OCI-LY3 (cell line): ENCODE measurements at regions not wholly inside any gene's neighbourhood (a gene's known extent, or its start where the extent isn't known, plus 50 kb on each side); places are given as distances from the start of the nearest gene placed in this dataset.

Experiments used
- H2AFZ ChIP-seq: fragments of 200-600, 300-600 bp; shearing (Covaris generic); 2 replicates; pipeline ENCODE4 v1.6.0; 2014; ENCODE audit warnings: antibody characterized with exemption, low read depth, low read length
- H3K27ac ChIP-seq: fragments of 200-600, 300-600 bp; sonication (generic); 2 replicates; pipeline ENCODE4 v1.5.1; 2014; ENCODE audit warnings: mild to moderate bottlenecking, low read length, moderate library complexity, mixed read lengths
- H3K27me3 ChIP-seq: fragments of 200-600, 300-600 bp; sonication (generic); 2 replicates; pipeline ENCODE4 v1.6.1; 2014; ENCODE audit warnings: low read depth, low read length, mixed read lengths
- H3K36me3 ChIP-seq: fragments of 200-600, 300-600 bp; sonication (generic); replicated peaks from 2 replicates; pipeline ENCODE3; 2014; ENCODE audit warnings: low read depth, low read length, mixed read lengths
- H3K4me1 ChIP-seq: fragments of 300-600, 200-600 bp; sonication (generic); 2 replicates; pipeline ENCODE4 v1.6.1; 2014; ENCODE audit warnings: low read length, mixed read lengths
- H3K4me2 ChIP-seq: fragments of 200-600, 300-600 bp; sonication (generic); 2 replicates; pipeline ENCODE4 v1.6.1; 2014; ENCODE audit warnings: low read length, mixed read lengths
- H3K4me3 ChIP-seq: fragments of 300-600, 200-600 bp; sonication (generic); 2 replicates; pipeline ENCODE4 v1.5.1; 2014; ENCODE audit warnings: antibody characterized with exemption, mild to moderate bottlenecking, low read length, moderate library complexity
- H3K79me2 ChIP-seq: fragments of 300-600, 200-600 bp; shearing (Covaris generic); 2 replicates; pipeline ENCODE4 v1.6.1; 2014; ENCODE audit warnings: mild to moderate bottlenecking, low read length, mixed read lengths
- H3K9ac ChIP-seq: fragments of 300-600, 200-600 bp; shearing (Covaris generic); 2 replicates; pipeline ENCODE4 v1.6.0; 2014; ENCODE audit warnings: mild to moderate bottlenecking, low read length, moderate library complexity
- H3K9me3 ChIP-seq: fragments of 200-600, 300-600 bp; shearing (Covaris generic); 2 replicates; pipeline ENCODE4 v1.6.1; 2014; ENCODE audit warnings: low read length, mixed read lengths; ENCODE audit not compliant: insufficient read depth
- H4K20me1 ChIP-seq: fragments of 200-600, 300-600 bp; sonication (generic); 2 replicates; pipeline ENCODE4 v1.6.1; 2016; ENCODE audit warnings: low read length, mixed read lengths; ENCODE audit not compliant: insufficient read depth
- EZH2phosphoT487 ChIP-seq: fragments of 200-600 bp; shearing (Covaris generic); IDR thresholded peaks from 2 replicates; pipeline ENCODE4 v1.6.1; 2018; ENCODE audit warnings: antibody characterized with exemption, mixed run types, low read depth
- TF ChIP-seq, protein P1 (sequence below): fragments of 200-600, 300-600 bp; sonication (generic); IDR thresholded peaks from 2 replicates; pipeline ENCODE4 v1.5.1; 2014; ENCODE audit warnings: antibody characterized with exemption, low read length, low read depth

DNA sequence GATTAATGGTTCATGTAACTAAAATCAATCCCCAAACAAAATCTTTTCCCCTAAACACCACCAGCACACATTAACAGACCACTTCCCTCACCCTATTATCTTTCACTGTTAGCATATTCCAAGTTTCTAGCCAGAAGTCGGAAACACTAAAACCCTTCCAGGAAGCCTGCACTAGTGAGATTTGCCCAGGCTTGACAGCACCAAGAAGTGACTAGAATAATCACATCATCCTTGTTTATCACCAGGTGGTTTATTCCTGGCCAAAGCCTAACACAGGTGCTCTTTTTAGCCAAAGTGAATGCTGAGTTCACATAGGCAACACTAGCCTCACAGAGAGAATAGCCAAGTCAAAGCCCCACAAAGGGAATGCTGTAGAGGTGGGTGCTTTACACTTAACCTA, 221.2 kb upstream of the HNRNPA3 start:
- no peak for TF ChIP-seq EZH2phosphoT487
- TF ChIP-seq, protein P1, sequence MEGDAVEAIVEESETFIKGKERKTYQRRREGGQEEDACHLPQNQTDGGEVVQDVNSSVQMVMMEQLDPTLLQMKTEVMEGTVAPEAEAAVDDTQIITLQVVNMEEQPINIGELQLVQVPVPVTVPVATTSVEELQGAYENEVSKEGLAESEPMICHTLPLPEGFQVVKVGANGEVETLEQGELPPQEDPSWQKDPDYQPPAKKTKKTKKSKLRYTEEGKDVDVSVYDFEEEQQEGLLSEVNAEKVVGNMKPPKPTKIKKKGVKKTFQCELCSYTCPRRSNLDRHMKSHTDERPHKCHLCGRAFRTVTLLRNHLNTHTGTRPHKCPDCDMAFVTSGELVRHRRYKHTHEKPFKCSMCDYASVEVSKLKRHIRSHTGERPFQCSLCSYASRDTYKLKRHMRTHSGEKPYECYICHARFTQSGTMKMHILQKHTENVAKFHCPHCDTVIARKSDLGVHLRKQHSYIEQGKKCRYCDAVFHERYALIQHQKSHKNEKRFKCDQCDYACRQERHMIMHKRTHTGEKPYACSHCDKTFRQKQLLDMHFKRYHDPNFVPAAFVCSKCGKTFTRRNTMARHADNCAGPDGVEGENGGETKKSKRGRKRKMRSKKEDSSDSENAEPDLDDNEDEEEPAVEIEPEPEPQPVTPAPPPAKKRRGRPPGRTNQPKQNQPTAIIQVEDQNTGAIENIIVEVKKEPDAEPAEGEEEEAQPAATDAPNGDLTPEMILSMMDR, result no peak
- Histone ChIP-seq H2AFZ (no peak overlapping the region), H4K20me1 (no peaks in the 10 kb centered on the region), H3K27ac (no peak overlapping the region), H3K4me2 (no peak overlapping the region), H3K27me3 (no peaks in the 10 kb centered on the region), H3K4me1 (no peaks in the 10 kb centered on the region), H3K4me3 (no peak overlapping the region), H3K9ac (no peak overlapping the region), H3K9me3 (no peaks in the 10 kb centered on the region), H3K36me3 (no peaks in the 10 kb centered on the region), H3K79me2 (no peaks in the 10 kb centered on the region)

DNA sequence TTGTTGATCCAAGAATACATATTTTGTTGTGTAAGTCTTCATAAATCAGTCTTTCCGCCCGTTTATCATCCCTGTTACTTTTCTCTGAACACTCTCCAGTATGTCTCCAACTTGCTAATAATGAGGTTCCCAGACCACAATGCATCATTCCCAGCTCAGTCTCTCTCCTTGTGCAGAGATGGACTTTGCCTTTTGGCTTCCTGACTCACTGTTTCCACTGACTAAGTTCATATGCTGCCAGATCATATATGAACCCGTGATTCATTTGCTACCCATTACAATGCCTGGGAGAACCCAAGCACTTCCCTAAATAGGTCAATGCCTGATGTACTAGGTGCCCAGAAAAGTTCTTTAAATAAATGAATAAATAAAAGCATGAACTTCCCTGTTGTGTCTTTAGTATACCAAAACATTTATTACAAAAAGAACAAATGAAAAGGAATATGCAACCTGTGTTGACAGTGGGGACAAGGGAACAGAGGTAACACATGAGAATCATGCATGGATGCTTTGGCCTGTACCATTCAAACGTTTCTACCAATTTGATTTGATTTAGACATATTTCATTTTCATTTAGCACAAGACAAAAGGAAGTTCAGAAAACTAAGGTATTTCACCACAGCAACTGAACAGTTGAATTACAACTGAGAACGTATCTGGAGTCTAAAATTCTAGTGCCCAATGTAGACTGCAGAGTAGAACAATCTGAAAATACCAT, 215.4 kb upstream of the HNRNPA3 start:
- Histone ChIP-seq H3K9me3 (no peaks in the 10 kb centered on the region), H3K9ac (no peak overlapping the region), H4K20me1 (no peaks in the 10 kb centered on the region), H3K4me1 (peaks cover 31% of the 10 kb centered on the region), H3K27ac (no peak overlapping the region), H3K36me3 (no peaks in the 10 kb centered on the region), H3K4me3 (no peak overlapping the region), H2AFZ (no peak overlapping the region), H3K79me2 (no peaks in the 10 kb centered on the region), H3K4me2 (no peak overlapping the region), H3K27me3 (no peaks in the 10 kb centered on the region)
- TF ChIP-seq EZH2phosphoT487, result no peak
- TF ChIP-seq, protein P1, result no peak

DNA sequence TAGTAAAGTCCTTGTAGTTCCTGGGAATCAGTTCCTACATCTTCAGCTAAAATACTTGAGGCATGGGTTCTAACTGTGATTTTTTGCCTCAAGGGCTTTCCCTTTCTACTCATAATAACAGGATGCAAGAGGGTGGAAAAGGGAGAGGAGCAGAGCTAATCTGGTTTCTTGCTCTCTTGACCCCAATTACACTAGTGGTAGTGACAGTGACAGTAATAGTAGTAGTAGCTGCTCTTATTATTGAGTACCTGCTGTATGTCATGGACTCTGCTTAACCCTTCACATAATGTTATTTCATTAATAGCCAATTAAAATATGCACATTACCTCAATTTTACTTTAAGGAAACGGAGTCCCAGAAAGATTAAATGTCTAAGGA, 214.8 kb upstream of the HNRNPA3 start:
- no peaks in the 10 kb centered on the region for H3K9me3 ChIP-seq
- no peaks in the 10 kb centered on the region for H4K20me1 ChIP-seq
- H3K4me3 ChIP-seq, result no peak overlapping the region
- no peaks in the 10 kb centered on the region for H3K27me3 ChIP-seq
- H3K36me3 ChIP-seq, result no peaks in the 10 kb centered on the region
- H3K4me2 ChIP-seq, result no peak overlapping the region
- no peak overlapping the region for H3K9ac ChIP-seq
- no peaks in the 10 kb centered on the region for H3K79me2 ChIP-seq
- no peak overlapping the region for H3K27ac ChIP-seq
- peaks cover 31% of the 10 kb centered on the region for H3K4me1 ChIP-seq
- no peak overlapping the region for H2AFZ ChIP-seq
- TF ChIP-seq, protein P1, result no peak
- no peak for TF ChIP-seq EZH2phosphoT487

DNA sequence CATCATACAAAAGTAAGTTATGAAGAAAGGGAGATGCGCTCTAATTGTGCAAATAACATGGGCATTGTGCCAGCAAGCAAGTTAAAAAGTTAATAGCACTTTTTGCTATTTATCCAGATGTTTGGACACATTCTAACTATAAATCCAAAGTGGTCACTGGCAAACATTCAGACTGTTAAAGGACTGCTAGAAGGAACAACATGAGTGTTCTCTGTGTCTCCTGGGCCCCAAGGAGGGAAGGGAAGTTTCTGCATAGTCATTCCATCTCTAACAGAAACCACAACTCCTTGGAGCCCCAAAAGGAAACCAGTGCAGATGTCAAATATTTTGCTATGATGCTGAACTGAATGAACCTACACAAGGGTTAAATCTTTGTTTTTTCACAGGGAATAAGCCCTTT, 213.3 kb upstream of the HNRNPA3 start:
- Histone ChIP-seq H3K36me3 (no peaks in the 10 kb centered on the region), H3K9me3 (no peaks in the 10 kb centered on the region)

More for the DNA sequence above, 213.3 kb upstream of the HNRNPA3 start:
- TF ChIP-seq EZH2phosphoT487, result no peak
- TF ChIP-seq, protein P1, result no peak
- Histone ChIP-seq H3K4me1 (peaks cover 31% of the 10 kb centered on the region), H3K27ac (no peak overlapping the region), H3K79me2 (no peaks in the 10 kb centered on the region), H3K9ac (no peak overlapping the region), H3K4me3 (no peak overlapping the region), H4K20me1 (no peaks in the 10 kb centered on the region), H3K4me2 (peak overlapping the region; percentile 9), H3K27me3 (no peaks in the 10 kb centered on the region), H2AFZ (no peak overlapping the region)
